Heart left ventricle (tissue), 13 donors: ENCODE measurements at regions not wholly inside any gene's neighbourhood (a gene's known extent, or its start where the extent isn't known, plus 50 kb on each side); places are given as distances from the start of the nearest gene placed in this dataset.

Experiments
- POLR2A ChIP-seq, 2 donors: fragments of 450-650 bp; IDR thresholded peaks; one replicate each; pipeline ENCODE4 v1.6.1; 2017; ENCODE audit warnings: antibody characterized with exemption in 2 of 2, mild to moderate bottlenecking in 2 of 2, moderate library complexity in 2 of 2
- TF ChIP-seq, protein P1 (sequence below), 12 donors: fragments of 200-600 bp; sonication (generic) in 4 of 12; IDR thresholded peaks; one replicate each; pipeline versions ENCODE4 v1.5.0 to v1.8.0; 2018 to 2022; ENCODE audit warnings: antibody characterized with exemption in 12 of 12, mild to moderate bottlenecking in 5 of 12
- donor health status: ischemic (EF 13 %, LVEDD 7.1; RV severe dilation, severe dysfunction).
- donor health status: DM: no; HTN: yes; CAD: no.
- donor health status: DM: no; HTN: no; CAD: no.
- donor health status: ischemic (EF 25% LVEDD 6.9; RV normal size, moderate dysfunction).
- donor health status: ischemic (EF 25% LVEDD 5.7; RV mildly dilated, moderate dysfunction).
- donor health status: ischemic (EF 35%, LVEDD 5.7; RV mildly dilated, moderate dysfunction).
- donor health status: nonischemic (EF 11% LVEDD 7.7; RV severe dilation, severe dysfunction).
- donor health status: DM: yes; HTN: yes; CAD: no.
- donor health status: PGD.
- donor health status: ischemic (EF 29% LVEDD 5.4; RV normal size, mild dysfunction).
- donor health status: nonischemic (EF 23%, LVEDD 6.1; RV moderate dilation, normal function).

GRCh38 chr11:43222215-43222614, 89.6 kb upstream of the API5 start:
- TF ChIP-seq, protein P1, sequence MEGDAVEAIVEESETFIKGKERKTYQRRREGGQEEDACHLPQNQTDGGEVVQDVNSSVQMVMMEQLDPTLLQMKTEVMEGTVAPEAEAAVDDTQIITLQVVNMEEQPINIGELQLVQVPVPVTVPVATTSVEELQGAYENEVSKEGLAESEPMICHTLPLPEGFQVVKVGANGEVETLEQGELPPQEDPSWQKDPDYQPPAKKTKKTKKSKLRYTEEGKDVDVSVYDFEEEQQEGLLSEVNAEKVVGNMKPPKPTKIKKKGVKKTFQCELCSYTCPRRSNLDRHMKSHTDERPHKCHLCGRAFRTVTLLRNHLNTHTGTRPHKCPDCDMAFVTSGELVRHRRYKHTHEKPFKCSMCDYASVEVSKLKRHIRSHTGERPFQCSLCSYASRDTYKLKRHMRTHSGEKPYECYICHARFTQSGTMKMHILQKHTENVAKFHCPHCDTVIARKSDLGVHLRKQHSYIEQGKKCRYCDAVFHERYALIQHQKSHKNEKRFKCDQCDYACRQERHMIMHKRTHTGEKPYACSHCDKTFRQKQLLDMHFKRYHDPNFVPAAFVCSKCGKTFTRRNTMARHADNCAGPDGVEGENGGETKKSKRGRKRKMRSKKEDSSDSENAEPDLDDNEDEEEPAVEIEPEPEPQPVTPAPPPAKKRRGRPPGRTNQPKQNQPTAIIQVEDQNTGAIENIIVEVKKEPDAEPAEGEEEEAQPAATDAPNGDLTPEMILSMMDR (IDR thresholded peaks at IDR 0.05): no peak
- no peak for TF ChIP-seq POLR2A (IDR thresholded peaks at IDR 0.05)
